IPS-NIHi7 (cell line): ENCODE measurements at regions not wholly inside any gene's neighbourhood (a gene's known extent, or its start where the extent isn't known, plus 50 kb on each side); places are given as distances from the start of the nearest gene placed in this dataset.

ENCODE experiments used
- DNase-seq: peaks from one replicate; pipeline ENCODE4 v3.0.0; 2012; ENCODE audit warnings: mixed read lengths; ENCODE audit errors: extremely low spot score

- DNase-seq = no peak
Measured at GRCh38 chr2:152875701-152876695, 157.6 kb downstream of the ARL6IP6 start.

- DNase-seq = no peak
Measured at GRCh38 chr2:152874955-152875354, 156.5 kb downstream of the ARL6IP6 start.

- no peak for DNase-seq
Measured at GRCh38 chr2:152870239-152870638, 151.8 kb downstream of the ARL6IP6 start.

GRCh38 chr2:152867397-152867796 lies 149.0 kb downstream of the ARL6IP6 start:
- no peak for DNase-seq

- no peak for DNase-seq
Measured at GRCh38 chr2:152864601-152865149, 146.3 kb downstream of the ARL6IP6 start.

GRCh38 chr2:152863826-152864225 lies 145.4 kb downstream of the ARL6IP6 start:
- no peak for DNase-seq

- peak; percentile 74 for DNase-seq
Measured at GRCh38 chr2:152861349-152861942, 143.0 kb downstream of the ARL6IP6 start.

- DNase-seq = no peak
Measured at GRCh38 chr2:152858594-152859265, 140.3 kb downstream of the ARL6IP6 start.

- DNase-seq = no peak
Measured at GRCh38 chr2:152846697-152847470, 128.5 kb downstream of the ARL6IP6 start.

GRCh38 chr2:152835674-152836073 lies 117.3 kb downstream of the ARL6IP6 start:
- no peak for DNase-seq

GRCh38 chr2:152827944-152828343 lies 109.5 kb downstream of the ARL6IP6 start:
- DNase-seq = no peak

GRCh38 chr2:152826581-152827279 lies 108.3 kb downstream of the ARL6IP6 start:
- no peak for DNase-seq

- no peak for DNase-seq
Measured at GRCh38 chr2:152825834-152826233, 107.4 kb downstream of the ARL6IP6 start.

GRCh38 chr2:152823905-152824304 lies 105.5 kb downstream of the ARL6IP6 start:
- DNase-seq = no peak

- no peak for DNase-seq
Measured at GRCh38 chr2:152822676-152823075, 104.3 kb downstream of the ARL6IP6 start.

GRCh38 chr2:152820048-152820447 lies 101.6 kb downstream of the ARL6IP6 start:
- DNase-seq = no peak

GRCh38 chr2:152815634-152816257 lies 97.3 kb downstream of the ARL6IP6 start:
- DNase-seq = no peak

GRCh38 chr2:152814475-152815030 lies 96.1 kb downstream of the ARL6IP6 start:
- DNase-seq = no peak

- no peak for DNase-seq
Measured at GRCh38 chr2:152813351-152813750, 94.9 kb downstream of the ARL6IP6 start.
